Osteoblast (primary cell): ENCODE measurements at regions not wholly inside any gene's neighbourhood (a gene's known extent, or its start where the extent isn't known, plus 50 kb on each side); places are given as distances from the start of the nearest gene placed in this dataset.
"Not testable (repeated sequence)": the region's sequence is repeated elsewhere in the genome, so short reads cannot be mapped to it uniquely, and the experiment has no call there.

Experiments
- DNase-seq: peaks from one replicate; pipeline ENCODE4 v3.0.0; 2011; ENCODE audit warnings: low spot score, mixed read lengths; ENCODE audit not compliant: insufficient read length; ENCODE audit errors: missing footprints
- H2AFZ ChIP-seq: 2 replicates; pipeline ENCODE4 v1.6.0; 2011; ENCODE audit warnings: mild to moderate bottlenecking, low read length
- H3K27ac ChIP-seq: 2 replicates; pipeline ENCODE4 v1.5.1; 2011; ENCODE audit warnings: mild to moderate bottlenecking, low read depth, low read length, moderate library complexity
- H3K27me3 ChIP-seq: 2 replicates; pipeline ENCODE4 v1.6.0; 2012; ENCODE audit warnings: mild to moderate bottlenecking, control low read depth, inconsistent platforms, low read length, moderate library complexity; ENCODE audit not compliant: insufficient read depth
- H3K36me3 ChIP-seq: 2 replicates; pipeline ENCODE4 v1.5.1; 2011; ENCODE audit warnings: mild to moderate bottlenecking, low read length, control low read depth, moderate library complexity; ENCODE audit not compliant: insufficient read depth
- H3K4me1 ChIP-seq: 2 replicates; pipeline ENCODE4 v1.5.1; 2011; ENCODE audit warnings: mild to moderate bottlenecking, low read length, control low read depth, moderate library complexity; ENCODE audit not compliant: insufficient read depth
- H3K4me2 ChIP-seq: 2 replicates; pipeline ENCODE4 v1.6.0; 2011; ENCODE audit warnings: mild to moderate bottlenecking, low read length; ENCODE audit not compliant: insufficient read depth
- H3K4me3 ChIP-seq: fragments of 200-600 bp; sonication (generic); 3 replicates; pipeline ENCODE4 v1.5.1; 2012; ENCODE audit warnings: mild to moderate bottlenecking, low read length, inconsistent platforms; ENCODE audit not compliant: insufficient read depth
- H3K79me2 ChIP-seq: 2 replicates; pipeline ENCODE4 v1.6.0; 2012; ENCODE audit warnings: mild to moderate bottlenecking, low read length, control low read depth, inconsistent platforms; ENCODE audit not compliant: insufficient read depth
- H3K9me3 ChIP-seq: 2 replicates; pipeline ENCODE4 v1.5.1; 2011; ENCODE audit warnings: low read depth, low read length, control low read depth
- H4K20me1 ChIP-seq: 2 replicates; pipeline ENCODE4 v1.6.0; 2012; ENCODE audit warnings: mild to moderate bottlenecking, low read length, control low read depth; ENCODE audit not compliant: insufficient read depth
- TF ChIP-seq, protein P1 (sequence below): IDR thresholded peaks from 2 replicates; pipeline ENCODE4 v1.5.1; 2011; ENCODE audit warnings: mild to moderate bottlenecking, low read depth, low read length, moderate library complexity; ENCODE audit errors: extremely low read depth

- Histone ChIP-seq H3K4me2 (no peak overlapping the region), H4K20me1 (no peaks in the 10 kb centered on the region), H3K4me1 (no peaks in the 10 kb centered on the region), H3K27me3 (no peaks in the 10 kb centered on the region), H3K36me3 (no peaks in the 10 kb centered on the region), H2AFZ (no peak overlapping the region), H3K9me3 (no peaks in the 10 kb centered on the region), H3K27ac (no peak overlapping the region), H3K4me3 (no peak overlapping the region), H3K79me2 (no peaks in the 10 kb centered on the region)
- TF ChIP-seq, protein P1, sequence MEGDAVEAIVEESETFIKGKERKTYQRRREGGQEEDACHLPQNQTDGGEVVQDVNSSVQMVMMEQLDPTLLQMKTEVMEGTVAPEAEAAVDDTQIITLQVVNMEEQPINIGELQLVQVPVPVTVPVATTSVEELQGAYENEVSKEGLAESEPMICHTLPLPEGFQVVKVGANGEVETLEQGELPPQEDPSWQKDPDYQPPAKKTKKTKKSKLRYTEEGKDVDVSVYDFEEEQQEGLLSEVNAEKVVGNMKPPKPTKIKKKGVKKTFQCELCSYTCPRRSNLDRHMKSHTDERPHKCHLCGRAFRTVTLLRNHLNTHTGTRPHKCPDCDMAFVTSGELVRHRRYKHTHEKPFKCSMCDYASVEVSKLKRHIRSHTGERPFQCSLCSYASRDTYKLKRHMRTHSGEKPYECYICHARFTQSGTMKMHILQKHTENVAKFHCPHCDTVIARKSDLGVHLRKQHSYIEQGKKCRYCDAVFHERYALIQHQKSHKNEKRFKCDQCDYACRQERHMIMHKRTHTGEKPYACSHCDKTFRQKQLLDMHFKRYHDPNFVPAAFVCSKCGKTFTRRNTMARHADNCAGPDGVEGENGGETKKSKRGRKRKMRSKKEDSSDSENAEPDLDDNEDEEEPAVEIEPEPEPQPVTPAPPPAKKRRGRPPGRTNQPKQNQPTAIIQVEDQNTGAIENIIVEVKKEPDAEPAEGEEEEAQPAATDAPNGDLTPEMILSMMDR: no peak
- no peak for DNase-seq
Measured at GRCh38 chr9:80771555-80772347, 917.6 kb downstream of the TLE1 start.

GRCh38 chr9:80763536-80763935, 925.8 kb downstream of the TLE1 start:
- Histone ChIP-seq H3K36me3 (no peaks in the 10 kb centered on the region), H3K4me3 (no peak overlapping the region), H3K27ac (no peak overlapping the region), H3K79me2 (no peaks in the 10 kb centered on the region), H3K4me1 (no peaks in the 10 kb centered on the region), H2AFZ (peak overlapping the region; percentile 25), H3K27me3 (no peaks in the 10 kb centered on the region), H4K20me1 (no peaks in the 10 kb centered on the region), H3K4me2 (no peak overlapping the region), H3K9me3 (no peaks in the 10 kb centered on the region)
- DNase-seq: no peak
- TF ChIP-seq, protein P1: no peak

DNA sequence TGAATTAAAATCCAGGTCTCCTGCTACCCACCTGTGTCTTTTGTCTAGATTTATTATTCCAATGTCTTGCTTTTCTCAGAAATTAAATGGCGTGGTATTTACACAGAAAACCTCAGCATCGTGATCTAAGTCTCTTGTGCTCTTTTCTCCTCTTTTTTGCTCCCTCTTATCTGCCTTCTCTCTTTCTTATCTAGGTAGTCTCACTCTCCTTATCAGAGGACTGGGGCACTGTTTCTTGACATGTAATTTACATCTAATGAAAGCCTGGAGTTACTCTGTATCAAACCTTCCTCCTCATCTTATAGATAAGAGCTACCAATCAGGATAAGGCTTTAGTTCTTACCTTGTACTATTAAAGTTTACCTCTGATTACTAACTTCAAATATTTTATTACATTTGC, 933.8 kb downstream of the TLE1 start:
- H3K4me2 ChIP-seq: no peak overlapping the region
- no peak for DNase-seq
- H3K4me3 ChIP-seq: no peak overlapping the region
- H3K4me1 ChIP-seq: no peaks in the 10 kb centered on the region
- TF ChIP-seq, protein P1: no peak
- H3K27ac ChIP-seq: no peak overlapping the region
- no peaks in the 10 kb centered on the region for H3K27me3 ChIP-seq
- H4K20me1 ChIP-seq: no peaks in the 10 kb centered on the region
- H3K36me3 ChIP-seq: no peaks in the 10 kb centered on the region
- H3K79me2 ChIP-seq: no peaks in the 10 kb centered on the region
- no peak overlapping the region for H2AFZ ChIP-seq
- no peaks in the 10 kb centered on the region for H3K9me3 ChIP-seq

- DNase-seq, H3K27me3 ChIP-seq, H3K27ac ChIP-seq, H3K9me3 ChIP-seq, H3K79me2 ChIP-seq, H4K20me1 ChIP-seq, H3K4me1 ChIP-seq, H2AFZ ChIP-seq, H3K4me3 ChIP-seq, H3K4me2 ChIP-seq, H3K36me3 ChIP-seq: not testable (repeated sequence)
Measured at GRCh38 chr9:80747056-80747455, 942.3 kb downstream of the TLE1 start.
